Activated T-helper 2 cell treated with anti-CD3 and anti-CD28 coated beads, Interferon-gamma antibody, Interleukin-2, Interleukin-4, amounts not matched to agents 10 μg/mL and 5 μg/mL and 100 μg/mL, durations not matched to agents 14 hours and 24 hours and 36 hours (primary cell): ENCODE measurements at regions not wholly inside any gene's neighbourhood (a gene's known extent, or its start where the extent isn't known, plus 50 kb on each side); places are given as distances from the start of the nearest gene placed in this dataset.

Experiments
- DNase-seq: peaks from one replicate; pipeline ENCODE4 v3.0.0; 2021; ENCODE audit warnings: low spot score
- H3K27ac Mint-ChIP-seq: one replicate; pipeline ENCODE4 v1.8.0; 2021; ENCODE audit warnings: mixed read lengths
- H3K27me3 Mint-ChIP-seq: one replicate; pipeline ENCODE4 v1.8.0; 2021; ENCODE audit warnings: low read depth, mixed read lengths
- H3K36me3 Mint-ChIP-seq: one replicate; pipeline ENCODE4 v1.8.0; 2021; ENCODE audit warnings: low read depth, mixed read lengths
- H3K4me1 Mint-ChIP-seq: one replicate; pipeline ENCODE4 v1.8.0; 2021; ENCODE audit warnings: low read depth, mixed read lengths
- H3K4me3 Mint-ChIP-seq: one replicate; pipeline ENCODE4 v1.8.0; 2021; ENCODE audit warnings: low read depth, mild to moderate bottlenecking, moderate library complexity, mixed read lengths
- H3K9me3 Mint-ChIP-seq: one replicate; pipeline ENCODE4 v1.8.0; 2021; ENCODE audit warnings: mixed read lengths
- intact Hi-C: fragments of 100-400 bp; cut with micrococcal nuclease; formaldehyde crosslinking; loops from one replicate; pipeline ENCODE4 v1.15.1; 2023

- Mint-ChIP-seq H3K4me3 (no peak overlapping the region), H3K4me1 (no peaks in the 10 kb centered on the region), H3K36me3 (no peaks in the 10 kb centered on the region), H3K27me3 (peaks cover 17% of the 10 kb centered on the region), H3K27ac (no peak overlapping the region), H3K9me3 (no peaks in the 10 kb centered on the region)
- DNase-seq = no peak
- intact Hi-C loops = no loop called here
Observed at GRCh38 chr3:44078863-44079262, 162.8 kb upstream of the TOPAZ1 start.

- H3K4me3 Mint-ChIP-seq = no peak overlapping the region
- H3K27ac Mint-ChIP-seq = no peak overlapping the region
- no peaks in the 10 kb centered on the region for H3K4me1 Mint-ChIP-seq
- H3K27me3 Mint-ChIP-seq = peaks cover 21% of the 10 kb centered on the region
- intact Hi-C loops = no loop called here
- no peaks in the 10 kb centered on the region for H3K9me3 Mint-ChIP-seq
- DNase-seq = no peak
- H3K36me3 Mint-ChIP-seq = no peaks in the 10 kb centered on the region
Observed at GRCh38 chr3:44079916-44080315, 161.8 kb upstream of the TOPAZ1 start.

GRCh38 chr3:44080474-44081072, 161.1 kb upstream of the TOPAZ1 start:
- intact Hi-C loops = no loop called here
- H3K4me3 Mint-ChIP-seq = no peak overlapping the region
- no peaks in the 10 kb centered on the region for H3K36me3 Mint-ChIP-seq
- H3K9me3 Mint-ChIP-seq = no peaks in the 10 kb centered on the region
- H3K27ac Mint-ChIP-seq = no peak overlapping the region
- H3K27me3 Mint-ChIP-seq = peaks cover 16% of the 10 kb centered on the region
- DNase-seq = no peak
- H3K4me1 Mint-ChIP-seq = no peaks in the 10 kb centered on the region

- H3K9me3 Mint-ChIP-seq = no peaks in the 10 kb centered on the region
- DNase-seq = no peak
- peaks cover 3% of the 10 kb centered on the region for H3K4me1 Mint-ChIP-seq
- H3K4me3 Mint-ChIP-seq = no peak overlapping the region
- intact Hi-C loops = no loop called here
- H3K36me3 Mint-ChIP-seq = no peaks in the 10 kb centered on the region
- H3K27me3 Mint-ChIP-seq = peaks cover 28% of the 10 kb centered on the region
- H3K27ac Mint-ChIP-seq = no peak overlapping the region
Observed at GRCh38 chr3:44090036-44090435, 151.7 kb upstream of the TOPAZ1 start.

GRCh38 chr3:44092497-44092896, 149.2 kb upstream of the TOPAZ1 start:
- no peaks in the 10 kb centered on the region for H3K9me3 Mint-ChIP-seq
- intact Hi-C loops = no loop called here
- no peak overlapping the region for H3K4me3 Mint-ChIP-seq
- peaks cover 3% of the 10 kb centered on the region for H3K4me1 Mint-ChIP-seq
- no peak for DNase-seq
- peaks cover 24% of the 10 kb centered on the region for H3K27me3 Mint-ChIP-seq
- no peaks in the 10 kb centered on the region for H3K36me3 Mint-ChIP-seq
- no peak overlapping the region for H3K27ac Mint-ChIP-seq

DNA sequence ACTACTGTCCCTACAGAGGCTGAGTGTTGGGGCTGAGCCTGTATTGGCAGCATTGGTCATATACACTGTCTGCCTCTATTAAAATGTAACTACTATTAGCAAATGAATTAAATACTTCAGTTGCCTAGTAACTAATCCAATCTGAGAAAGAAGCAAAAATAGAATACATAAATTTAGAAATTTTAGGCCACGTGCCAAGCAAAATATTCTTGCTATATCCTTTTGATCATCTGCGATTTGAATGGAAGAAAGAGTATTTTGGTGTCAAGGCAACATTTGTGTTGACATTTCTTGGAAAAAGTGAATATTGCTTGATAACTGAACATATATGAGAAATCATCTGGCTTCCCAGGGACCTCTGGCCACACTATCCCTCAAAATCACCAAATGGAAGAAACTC, 148.2 kb upstream of the TOPAZ1 start:
- intact Hi-C loops = no loop called here
- Mint-ChIP-seq H3K4me1 (peaks cover 3% of the 10 kb centered on the region), H3K4me3 (no peak overlapping the region), H3K36me3 (no peaks in the 10 kb centered on the region), H3K9me3 (no peaks in the 10 kb centered on the region), H3K27ac (no peak overlapping the region), H3K27me3 (peaks cover 19% of the 10 kb centered on the region)
- no peak for DNase-seq

- intact Hi-C loops = no loop called here
- Mint-ChIP-seq H3K4me3 (no peak overlapping the region), H3K4me1 (no peaks in the 10 kb centered on the region), H3K9me3 (no peaks in the 10 kb centered on the region), H3K36me3 (no peaks in the 10 kb centered on the region), H3K27me3 (peaks cover 13% of the 10 kb centered on the region), H3K27ac (no peak overlapping the region)
- DNase-seq = no peak
Observed at GRCh38 chr3:44098656-44099415, 142.8 kb upstream of the TOPAZ1 start.

- no peaks in the 10 kb centered on the region for H3K9me3 Mint-ChIP-seq
- intact Hi-C loops = no loop called here
- H3K4me1 Mint-ChIP-seq = peaks cover 2% of the 10 kb centered on the region
- no peak for DNase-seq
- H3K4me3 Mint-ChIP-seq = no peak overlapping the region
- no peaks in the 10 kb centered on the region for H3K36me3 Mint-ChIP-seq
- peaks cover 16% of the 10 kb centered on the region for H3K27me3 Mint-ChIP-seq
- H3K27ac Mint-ChIP-seq = no peak overlapping the region
Observed at GRCh38 chr3:44099566-44100297, 142.0 kb upstream of the TOPAZ1 start.

DNA sequence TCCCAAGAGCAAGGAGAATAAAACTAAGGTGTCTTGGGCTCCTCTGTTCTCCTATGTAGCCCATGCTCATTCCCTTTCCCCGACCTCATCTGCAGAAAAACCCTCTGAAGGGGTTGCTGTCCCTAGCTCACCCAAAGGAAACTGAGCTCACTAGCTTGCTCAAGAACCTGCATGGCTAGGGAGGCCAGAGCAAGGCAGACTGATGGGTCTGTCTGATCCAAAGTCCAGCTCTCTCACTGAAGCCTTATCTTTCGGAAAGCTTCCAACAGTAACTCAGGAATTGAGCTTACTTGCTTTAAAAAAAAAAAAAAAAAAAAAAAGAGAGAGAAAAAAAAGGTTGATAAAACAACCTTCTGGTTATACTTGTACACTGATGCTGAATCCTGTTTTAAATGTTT, 141.4 kb upstream of the TOPAZ1 start:
- no peak overlapping the region for H3K27ac Mint-ChIP-seq
- intact Hi-C loops = no loop called here
- peaks cover 20% of the 10 kb centered on the region for H3K27me3 Mint-ChIP-seq
- peaks cover 8% of the 10 kb centered on the region for H3K4me1 Mint-ChIP-seq
- H3K4me3 Mint-ChIP-seq = no peak overlapping the region
- H3K9me3 Mint-ChIP-seq = no peaks in the 10 kb centered on the region
- DNase-seq = no peak
- H3K36me3 Mint-ChIP-seq = no peaks in the 10 kb centered on the region

DNA sequence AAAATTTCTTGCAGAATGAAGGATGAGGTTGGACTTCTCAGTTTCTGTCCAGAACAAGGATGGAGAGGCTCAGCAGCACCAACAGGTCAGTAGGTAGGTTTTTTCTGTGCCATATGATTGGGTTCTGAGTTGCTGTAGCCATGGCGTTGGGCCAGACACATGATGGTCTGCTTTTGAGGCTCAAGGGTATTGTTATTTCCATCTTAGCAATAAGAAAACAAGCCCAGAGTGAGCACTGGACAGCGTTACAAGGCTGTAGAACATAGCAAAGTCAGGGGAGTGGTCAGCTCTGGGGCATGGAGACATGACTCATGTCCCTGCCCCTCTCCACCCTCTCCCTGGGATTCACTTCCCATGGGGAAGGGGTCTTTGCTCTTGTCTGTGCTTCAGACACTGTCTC, 137.6 kb upstream of the TOPAZ1 start:
- intact Hi-C loops = no loop called here

DNA sequence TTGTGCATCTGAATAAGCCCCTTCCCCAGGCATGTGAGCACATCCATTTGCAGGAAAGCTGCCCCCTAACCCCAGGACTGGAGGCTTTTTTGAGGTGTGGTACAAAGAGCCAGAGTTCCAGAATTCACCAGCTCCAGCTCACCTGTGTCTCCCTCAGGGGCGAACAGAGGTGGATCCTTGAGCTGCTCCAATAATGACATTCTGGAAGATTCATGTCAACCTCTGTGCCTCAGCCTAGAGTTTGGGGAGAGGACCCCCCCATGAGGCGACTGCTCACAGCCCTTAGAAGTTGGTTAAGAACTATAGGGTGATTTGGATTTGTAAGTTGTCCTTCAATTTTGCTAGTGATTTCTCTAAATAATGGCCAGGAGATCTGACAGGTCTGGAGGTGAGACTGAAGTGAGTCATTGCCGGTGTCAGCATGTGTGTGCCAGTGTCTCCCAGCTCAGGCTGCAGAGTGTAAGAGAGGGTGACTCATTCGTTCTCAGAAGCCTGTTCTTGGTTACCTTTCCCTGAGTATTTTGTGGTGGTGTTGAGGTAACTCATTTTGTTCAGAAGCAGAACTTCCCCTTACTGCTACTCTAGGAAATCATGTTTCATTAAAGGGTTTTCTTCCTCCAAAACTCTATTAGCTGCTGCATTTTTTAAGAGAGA, 136.9 kb upstream of the TOPAZ1 start:
- intact Hi-C loops = no loop called here
- Mint-ChIP-seq H3K4me3 (no peak overlapping the region), H3K27me3 (peaks cover 22% of the 10 kb centered on the region), H3K36me3 (no peaks in the 10 kb centered on the region), H3K27ac (no peak overlapping the region), H3K9me3 (no peaks in the 10 kb centered on the region), H3K4me1 (peaks cover 8% of the 10 kb centered on the region)
- peak; percentile 12 for DNase-seq

More for the DNA sequence above, 137.6 kb upstream of the TOPAZ1 start:
- peaks cover 25% of the 10 kb centered on the region for H3K27me3 Mint-ChIP-seq
- no peaks in the 10 kb centered on the region for H3K36me3 Mint-ChIP-seq
- H3K9me3 Mint-ChIP-seq = no peaks in the 10 kb centered on the region
- no peak overlapping the region for H3K4me3 Mint-ChIP-seq
- H3K27ac Mint-ChIP-seq = no peak overlapping the region
- H3K4me1 Mint-ChIP-seq = peaks cover 8% of the 10 kb centered on the region
- DNase-seq = no peak

DNA sequence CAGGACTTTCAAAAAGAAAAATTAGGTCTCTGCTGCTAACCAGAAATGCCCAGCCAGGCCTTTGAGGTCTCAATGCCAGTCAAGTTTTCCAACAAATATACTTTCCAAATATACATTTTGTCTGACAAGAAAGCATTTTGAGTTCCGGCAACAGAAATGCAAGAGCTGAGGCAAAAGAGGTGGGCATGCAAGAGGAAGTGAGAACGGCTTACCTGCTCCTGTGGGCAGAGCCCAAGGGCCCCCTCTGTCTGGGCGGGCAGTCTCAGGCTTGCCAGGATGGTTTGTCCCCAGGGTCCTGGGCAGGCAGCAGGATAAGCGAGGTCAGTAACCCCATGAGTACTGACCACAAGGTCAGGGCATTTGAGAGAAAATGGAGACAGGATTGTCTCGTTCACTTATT, 136.1 kb upstream of the TOPAZ1 start:
- peaks cover 8% of the 10 kb centered on the region for H3K4me1 Mint-ChIP-seq
- intact Hi-C loops = no loop called here
- DNase-seq = no peak
- H3K9me3 Mint-ChIP-seq = no peaks in the 10 kb centered on the region
- peaks cover 22% of the 10 kb centered on the region for H3K27me3 Mint-ChIP-seq
- H3K4me3 Mint-ChIP-seq = no peak overlapping the region
- H3K36me3 Mint-ChIP-seq = no peaks in the 10 kb centered on the region
- H3K27ac Mint-ChIP-seq = no peak overlapping the region

DNA sequence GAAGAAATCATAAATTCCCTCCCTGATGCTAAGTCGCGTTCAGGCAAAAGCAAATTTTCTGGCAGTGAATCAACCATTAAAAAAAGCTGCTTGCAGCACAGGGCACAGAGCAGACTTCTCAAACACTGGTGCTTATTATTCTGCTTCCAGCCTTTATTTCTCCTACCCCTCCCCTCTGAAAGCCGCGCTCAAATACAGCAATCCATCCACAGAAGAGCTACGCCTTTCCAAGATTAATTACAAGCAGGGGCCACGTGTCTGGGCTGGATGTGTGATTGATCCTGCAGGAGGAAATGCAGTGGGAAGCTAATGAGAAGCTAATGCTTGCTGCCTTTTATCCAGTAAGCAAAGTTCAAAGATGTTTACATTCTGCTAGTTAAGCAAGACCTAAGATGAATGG, 134.9 kb upstream of the TOPAZ1 start:
- no peaks in the 10 kb centered on the region for H3K36me3 Mint-ChIP-seq
- intact Hi-C loops = no loop called here
- no peak for DNase-seq
- H3K27ac Mint-ChIP-seq = no peak overlapping the region
- H3K4me3 Mint-ChIP-seq = no peak overlapping the region
- no peaks in the 10 kb centered on the region for H3K9me3 Mint-ChIP-seq
- H3K27me3 Mint-ChIP-seq = peaks cover 22% of the 10 kb centered on the region
- peaks cover 8% of the 10 kb centered on the region for H3K4me1 Mint-ChIP-seq
